GM15510 (cell line): ENCODE measurements at regions not wholly inside any gene's neighbourhood (a gene's known extent, or its start where the extent isn't known, plus 50 kb on each side); places are given as distances from the start of the nearest gene placed in this dataset.

Source experiments
- POLR2A ChIP-seq: IDR thresholded peaks from 3 replicates; pipeline ENCODE4 v1.6.1; 2011; ENCODE audit warnings: borderline replicate concordance; ENCODE audit not compliant: insufficient read length; ENCODE audit errors: extremely low read depth

DNA sequence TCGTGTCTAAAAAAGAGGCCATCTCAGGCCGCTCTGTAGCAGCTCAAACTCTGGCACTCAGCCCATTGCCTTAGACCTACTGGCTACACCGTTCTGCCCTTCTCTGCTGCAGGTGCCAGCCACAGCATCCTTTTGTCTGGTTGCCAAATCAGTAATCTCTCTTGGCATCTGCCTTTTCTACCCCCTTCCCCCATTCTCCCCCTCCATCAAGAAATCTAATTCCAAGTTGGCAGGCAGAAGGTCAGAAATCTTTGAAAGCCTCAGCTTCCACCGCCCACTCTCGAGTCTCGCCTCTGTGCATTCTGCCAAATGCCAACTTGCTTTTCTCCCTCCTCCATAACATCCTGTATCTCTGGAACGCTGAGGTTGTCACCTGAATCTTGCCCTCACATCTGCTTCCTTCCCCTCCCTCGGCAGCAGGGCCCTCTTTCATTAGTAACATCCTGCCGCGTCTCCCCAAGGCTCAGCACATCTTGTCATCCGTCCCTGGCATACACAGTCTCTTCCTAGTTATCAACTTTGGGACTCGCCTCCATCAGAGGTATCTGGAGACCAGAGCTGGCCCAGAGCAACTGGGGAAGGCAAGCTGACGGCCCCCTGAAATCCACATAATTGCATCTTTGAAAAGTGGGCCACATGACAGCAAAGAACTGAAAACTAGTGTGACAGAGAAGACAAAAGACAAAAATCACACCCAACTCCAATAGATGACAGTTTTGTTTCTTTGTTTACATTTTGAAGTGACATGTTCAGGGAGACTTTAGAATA, 312.0 kb upstream of the CCDC54 start:
- no peak for TF ChIP-seq POLR2A

GRCh38 chr3:107067421-107067820, 309.8 kb upstream of the CCDC54 start:
- no peak for TF ChIP-seq POLR2A

DNA sequence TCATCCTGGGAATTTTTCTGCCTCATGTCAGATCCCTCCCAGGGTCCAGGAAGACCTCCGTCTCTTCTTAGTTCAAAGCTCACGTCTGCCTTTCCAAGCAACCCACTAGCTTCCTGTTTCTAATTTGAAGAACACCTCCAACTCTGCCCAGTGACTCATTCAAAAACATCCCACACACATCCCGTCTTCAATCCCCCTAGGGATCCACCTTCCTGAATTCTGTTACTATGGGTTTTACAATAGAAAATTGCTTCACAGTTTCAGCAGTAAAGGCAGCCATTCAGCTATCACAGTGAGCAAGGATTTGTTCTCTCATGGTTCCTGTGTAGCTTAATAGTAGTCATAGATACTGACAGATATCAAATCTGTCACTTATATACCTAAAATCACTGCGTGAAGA, 308.3 kb upstream of the CCDC54 start:
- TF ChIP-seq POLR2A = no peak

GRCh38 chr3:107076946-107077345, 300.3 kb upstream of the CCDC54 start:
- TF ChIP-seq POLR2A = no peak

- no peak for TF ChIP-seq POLR2A
Observed at GRCh38 chr3:107077391-107077790, 299.8 kb upstream of the CCDC54 start.

DNA sequence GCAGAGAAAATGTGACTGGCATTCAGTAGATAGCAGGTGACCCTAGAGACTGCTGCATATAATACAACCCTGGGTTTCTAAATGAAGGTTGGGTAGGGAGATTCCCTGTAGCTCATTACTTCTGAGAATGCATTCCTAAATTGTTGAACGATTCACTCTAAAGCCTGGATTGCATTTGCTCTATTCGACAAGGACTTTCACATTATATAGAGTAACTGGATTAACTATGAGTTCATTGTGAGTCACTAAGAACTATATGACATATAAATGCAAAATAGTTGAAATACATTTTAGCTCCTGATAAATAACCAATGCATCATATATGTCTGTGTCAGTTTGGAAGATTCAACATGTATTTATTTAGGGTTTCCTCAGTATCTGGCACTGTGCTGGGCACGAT, 294.7 kb upstream of the CCDC54 start:
- TF ChIP-seq POLR2A = no peak

DNA sequence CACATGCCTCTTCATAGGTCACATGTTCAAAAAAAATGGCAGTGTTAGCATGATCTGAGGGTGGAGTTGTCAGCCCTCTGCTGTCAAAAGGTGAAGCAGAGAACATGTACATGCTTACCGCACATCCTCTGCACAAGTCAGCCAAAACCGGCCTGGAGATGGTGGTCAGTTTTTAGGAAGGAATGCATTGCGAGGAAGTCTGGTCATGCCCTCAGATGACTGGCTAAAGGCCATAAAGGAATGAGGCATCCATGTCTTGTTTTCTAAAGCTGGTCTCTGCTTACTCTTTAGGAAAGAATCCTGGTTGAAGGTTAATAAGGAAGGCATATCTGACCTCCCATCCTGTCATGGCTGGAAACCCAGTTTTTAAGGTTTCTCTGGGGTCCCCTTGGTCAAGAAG, 292.0 kb upstream of the CCDC54 start:
- TF ChIP-seq POLR2A = no peak

GRCh38 chr3:107092121-107092520, 285.1 kb upstream of the CCDC54 start:
- TF ChIP-seq POLR2A = no peak

GRCh38 chr3:107098864-107099263, 278.4 kb upstream of the CCDC54 start:
- no peak for TF ChIP-seq POLR2A

DNA sequence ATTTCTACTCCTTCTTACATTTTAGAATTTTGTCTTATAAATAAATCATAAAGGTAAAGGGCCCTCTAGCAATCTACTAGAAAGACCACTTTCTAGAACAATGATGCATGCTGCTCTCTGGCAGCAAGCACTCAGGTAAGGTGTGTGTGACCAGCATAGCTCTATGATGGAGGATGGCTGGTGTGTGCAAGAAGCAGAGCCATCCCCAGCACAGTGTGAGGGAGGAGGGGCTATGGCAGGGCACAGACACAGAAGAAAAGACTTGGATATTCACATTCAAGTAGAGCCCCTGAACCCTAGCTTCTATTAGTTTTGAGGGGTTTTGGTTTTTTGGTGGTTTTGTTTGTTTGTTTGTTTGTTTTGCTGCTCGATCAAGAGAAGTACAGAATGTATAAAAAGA, 277.1 kb upstream of the CCDC54 start:
- TF ChIP-seq POLR2A = no peak

GRCh38 chr3:107100573-107100972, 276.7 kb upstream of the CCDC54 start:
- no peak for TF ChIP-seq POLR2A

GRCh38 chr3:107103786-107104185, 273.5 kb upstream of the CCDC54 start:
- no peak for TF ChIP-seq POLR2A

DNA sequence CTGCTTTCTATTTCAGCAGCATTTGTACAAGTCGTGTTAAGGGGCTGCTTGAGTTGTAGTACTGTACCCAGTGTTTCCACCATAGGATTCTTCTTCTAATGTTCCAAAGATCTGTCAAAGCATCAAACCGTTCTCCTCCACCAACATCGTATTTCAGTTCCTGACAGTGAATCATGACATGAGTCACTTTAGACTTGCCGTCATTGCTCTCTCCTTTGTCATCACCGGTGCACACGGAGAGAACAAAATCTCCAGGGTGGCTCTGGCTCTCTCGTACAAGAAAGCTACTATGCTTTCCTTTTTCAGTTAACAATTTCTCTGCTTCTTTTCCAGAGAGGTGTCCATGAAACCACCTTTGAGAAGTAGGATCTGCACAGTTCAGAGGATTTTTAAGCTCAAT, 270.9 kb upstream of the CCDC54 start:
- no peak for TF ChIP-seq POLR2A

DNA sequence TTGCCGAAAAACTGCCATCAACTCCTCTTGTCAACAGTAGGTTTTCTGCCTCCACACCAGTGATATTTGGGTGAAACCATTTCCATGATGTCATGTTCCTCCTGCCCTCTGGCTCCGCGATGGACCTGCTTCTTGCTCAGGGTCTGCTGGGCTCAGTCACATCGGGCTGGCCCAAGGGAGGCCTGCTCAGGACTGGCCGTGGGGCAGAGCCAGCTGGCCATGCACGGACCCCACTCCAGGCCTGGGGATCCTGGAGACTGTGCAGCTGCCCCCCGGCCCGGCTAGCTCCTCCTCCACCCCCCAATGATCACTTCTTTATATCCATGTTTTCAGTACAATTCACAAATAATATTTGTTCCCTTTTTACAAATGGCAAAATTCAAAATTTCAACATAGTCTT, 270.3 kb upstream of the CCDC54 start:
- no peak for TF ChIP-seq POLR2A

GRCh38 chr3:107110596-107111305, 266.5 kb upstream of the CCDC54 start:
- no peak for TF ChIP-seq POLR2A

DNA sequence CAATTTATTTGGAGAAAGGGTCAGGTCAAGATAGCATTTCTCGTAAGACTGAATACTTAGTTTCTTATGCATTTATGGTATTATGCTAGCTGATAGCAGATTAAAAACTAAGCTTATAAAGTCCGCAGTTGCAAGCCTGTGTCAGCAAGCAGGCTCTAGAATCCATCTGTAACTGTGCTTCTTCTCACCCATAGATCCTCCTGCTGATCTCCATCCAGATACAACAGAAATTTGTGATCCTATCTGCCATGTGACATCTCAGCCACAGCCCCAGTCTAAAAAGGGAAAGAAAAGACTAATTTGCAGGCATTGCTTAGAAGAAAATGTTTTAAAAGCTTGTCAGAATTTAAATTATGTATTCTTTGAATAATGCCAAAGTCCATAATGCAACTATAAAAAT, 265.4 kb upstream of the CCDC54 start:
- TF ChIP-seq POLR2A = no peak
